ELR (cell line): ENCODE measurements at regions not wholly inside any gene's neighbourhood (a gene's known extent, or its start where the extent isn't known, plus 50 kb on each side); places are given as distances from the start of the nearest gene placed in this dataset.
"Not testable (repeated sequence)": the region's sequence is repeated elsewhere in the genome, so short reads cannot be mapped to it uniquely, and the experiment has no call there.

ENCODE experiments used
- DNase-seq: peaks from one replicate; pipeline ENCODE4 v3.0.0-alpha.2; 2015; ENCODE audit warnings: low read depth

- not testable (repeated sequence) for DNase-seq
Measured at GRCh38 chr5:101040002-101040401, 136.9 kb upstream of the ST8SIA4 start.

DNA sequence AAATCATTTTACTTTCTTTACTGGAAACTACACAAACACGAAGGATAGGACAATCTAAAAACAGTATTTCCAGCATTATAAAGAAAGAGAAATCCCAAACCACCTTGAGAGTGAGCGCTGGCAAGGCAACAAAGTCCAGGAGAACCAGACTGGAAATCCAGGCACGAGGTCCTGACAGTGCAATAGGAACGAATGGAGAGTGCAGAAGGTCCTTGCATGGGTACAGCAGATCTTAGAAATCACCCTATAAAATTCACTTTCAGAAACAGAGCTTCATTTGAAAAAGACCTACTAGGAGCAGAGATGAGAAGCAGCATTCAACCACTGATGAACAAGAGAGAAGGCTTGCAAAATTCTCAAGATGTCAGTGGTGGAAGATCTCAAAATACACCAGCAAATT is 133.7 kb upstream of the ST8SIA4 start:
- DNase-seq: no peak

DNA sequence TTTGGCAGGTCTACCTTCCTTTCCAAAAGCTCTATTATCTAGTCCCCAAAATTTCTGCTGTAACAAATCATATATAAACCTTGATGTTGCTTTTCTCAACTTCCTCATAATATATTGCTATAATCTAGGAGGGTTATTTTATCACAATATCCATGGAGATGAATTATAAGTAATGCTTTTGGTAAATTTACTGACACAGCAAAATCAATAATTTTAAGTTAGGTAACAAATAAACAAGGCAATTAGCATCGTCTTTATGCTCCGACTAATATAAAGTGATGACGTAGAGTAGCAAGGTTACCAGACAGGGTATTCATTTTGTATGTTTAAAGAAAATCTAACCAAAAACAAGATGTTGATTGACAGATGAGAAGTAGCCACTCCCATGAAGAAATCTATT is 132.3 kb upstream of the ST8SIA4 start:
- DNase-seq: no peak

DNA sequence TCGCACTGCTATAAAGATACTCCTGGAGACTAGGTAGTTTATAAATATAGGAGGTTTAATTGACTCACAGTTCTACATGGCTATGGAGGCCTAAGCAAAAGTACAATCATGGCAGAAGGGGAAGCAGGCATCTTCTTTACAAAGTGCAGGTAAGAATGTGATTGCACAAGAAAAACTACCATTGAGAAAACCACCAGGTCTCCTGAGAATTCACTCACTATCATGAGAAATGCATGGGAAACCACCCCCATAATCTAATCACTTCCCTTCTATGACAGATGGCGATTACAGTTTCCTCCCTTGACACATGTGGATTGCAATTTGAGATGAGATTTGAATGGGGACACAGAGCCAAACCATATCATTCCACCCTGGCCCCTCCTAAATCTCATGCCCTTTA is 121.2 kb upstream of the ST8SIA4 start:
- DNase-seq: no peak

GRCh38 chr5:101018299-101018698 is 115.2 kb upstream of the ST8SIA4 start:
- peak; percentile 6 for DNase-seq

DNA sequence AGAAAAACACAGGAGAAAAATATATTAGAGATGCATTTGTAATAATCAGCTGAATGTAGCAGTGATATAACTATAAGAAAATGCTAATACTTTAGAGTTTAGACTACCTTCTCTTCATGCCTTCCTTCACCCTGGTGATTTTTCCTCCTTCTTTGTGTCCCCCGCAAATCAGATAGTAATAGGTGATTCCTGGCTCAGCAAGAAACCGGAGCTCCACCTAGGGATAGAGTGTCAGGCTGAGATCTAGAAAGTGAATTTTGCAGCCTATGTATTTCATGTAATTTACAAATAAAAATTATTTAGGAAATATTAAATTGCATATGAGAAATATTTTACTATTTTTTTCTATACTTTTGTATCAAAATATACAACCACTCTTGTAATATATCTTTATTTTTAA is 109.8 kb upstream of the ST8SIA4 start:
- DNase-seq: no peak

- no peak for DNase-seq
Measured at GRCh38 chr5:101009758-101010519, 106.9 kb upstream of the ST8SIA4 start.

DNA sequence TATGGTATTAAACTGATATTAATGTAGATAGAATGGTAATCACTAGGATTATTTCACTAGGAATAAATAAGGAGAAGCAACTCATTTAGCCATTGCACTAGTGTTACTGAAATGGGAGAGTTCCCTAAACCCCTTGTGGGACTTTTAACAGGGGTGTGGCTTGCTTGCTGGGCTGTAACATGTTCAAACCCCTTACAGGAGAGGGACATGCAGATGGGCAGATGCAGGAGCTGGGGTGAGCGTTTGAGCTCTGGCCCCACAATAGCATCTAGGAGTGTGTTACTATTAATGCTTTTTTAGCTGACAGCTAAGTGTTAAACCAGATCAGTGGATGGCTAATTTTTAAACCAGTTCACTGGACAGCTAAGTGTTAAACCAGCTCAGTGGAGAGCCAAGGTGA is 89.3 kb upstream of the ST8SIA4 start:
- DNase-seq: no peak

DNA sequence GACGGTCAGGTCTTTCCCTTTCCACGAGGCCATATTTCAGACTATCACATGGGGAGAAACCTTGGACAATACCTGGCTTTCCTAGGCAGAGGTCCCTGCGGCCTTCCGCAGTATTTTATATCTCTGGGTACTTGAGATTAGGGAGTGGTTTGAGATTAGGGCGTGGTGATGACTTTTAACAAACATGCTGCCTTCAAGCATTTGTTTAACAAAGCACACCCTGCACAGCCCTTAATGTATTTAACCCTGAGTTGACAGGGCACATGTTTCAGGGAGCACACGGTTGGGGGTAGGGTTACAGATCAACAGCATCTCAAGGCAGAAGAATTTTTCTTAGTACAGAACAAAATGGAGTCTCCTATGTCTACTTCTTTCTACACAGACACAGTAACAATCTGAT is 80.5 kb upstream of the ST8SIA4 start:
- DNase-seq: not testable (repeated sequence)

DNA sequence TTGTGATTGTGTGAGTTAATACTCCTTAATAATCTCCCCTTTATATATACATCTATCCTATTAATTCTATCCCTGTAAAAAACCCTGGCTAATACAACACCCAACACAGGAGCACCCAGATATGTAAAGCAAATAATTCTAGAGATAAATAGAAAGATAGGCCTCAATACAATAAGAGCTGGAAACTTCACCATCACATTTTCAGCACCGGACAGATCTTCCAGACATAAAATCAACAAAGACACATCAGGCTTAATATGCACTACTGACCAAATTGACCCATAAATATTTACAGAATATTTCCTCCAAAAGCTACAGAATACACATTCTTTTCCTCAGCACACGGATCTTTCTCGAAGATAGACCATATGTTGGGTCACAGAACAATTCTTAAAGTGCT is 71.0 kb upstream of the ST8SIA4 start:
- no peak for DNase-seq

- no peak for DNase-seq
Measured at GRCh38 chr5:100970646-100971255, 67.7 kb upstream of the ST8SIA4 start.

DNA sequence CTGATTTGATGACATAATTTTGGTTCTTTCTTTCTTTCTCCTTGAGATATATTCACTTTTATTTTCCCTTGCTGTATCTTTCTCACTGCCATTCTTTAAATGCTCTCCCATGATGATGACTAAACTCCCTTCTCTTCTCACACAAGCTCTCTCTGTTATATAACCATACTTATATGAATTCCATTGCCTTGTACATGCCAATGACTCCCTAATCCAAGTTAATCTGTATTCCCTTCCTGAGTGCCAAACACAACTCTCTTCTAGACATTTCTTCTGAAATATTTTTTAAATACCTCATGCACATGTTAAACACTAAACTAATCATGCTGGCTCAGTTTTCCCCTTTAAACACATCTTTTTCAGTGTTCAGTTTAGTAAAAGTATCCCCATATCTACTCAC is 62.2 kb upstream of the ST8SIA4 start:
- DNase-seq: peak; percentile 1
